ENCODE measurements at regions not wholly inside any gene's neighbourhood (a gene's known extent, or its start where the extent isn't known, plus 50 kb on each side); places are given as distances from the start of the nearest gene placed in this dataset.

- TF ChIP-seq CTCF (conservative IDR thresholded peaks at IDR 0.05) (no peak), ZFX (IDR thresholded peaks at IDR 0.05) (no peak)
Measured at GRCh38 chr4:15314974-15315373, 112.9 kb upstream of the C1QTNF7 start.

Measured in C4-2B (cell line).